HEK293 (cell line): ENCODE measurements at regions not wholly inside any gene's neighbourhood (a gene's known extent, or its start where the extent isn't known, plus 50 kb on each side); places are given as distances from the start of the nearest gene placed in this dataset.

Source experiments
- CTCF ChIA-PET: fragments of 350-600 bp; formaldehyde crosslinking; extraction: SDS; loops from one replicate; lab custom pipeline; 2021; ENCODE audit warnings: antibody characterized with exemption; lab: Yijun Ruan, JAX
- POLR2A ChIA-PET: fragments of 300-600 bp; formaldehyde crosslinking; extraction: SDS; loops from one replicate; lab custom pipeline; 2020; ENCODE audit warnings: antibody characterized with exemption, inconsistent platforms; lab: Yijun Ruan, JAX
- H3K27ac ChIP-seq: fragments of 200-500 bp; sonication (Bioruptor generic); 2 replicates; pipeline ENCODE4 v1.5.1; 2014; ENCODE audit warnings: low read depth, low read length, control low read depth, inconsistent platforms; ENCODE audit errors: extremely low read depth
- H3K36me3 ChIP-seq, 2 experiments: fragments of 200-500 bp in 1 of 2; sonication (Bioruptor generic) in 1 of 2; 1 replicate in 1 of 2; 2 replicates in 1 of 2; pipeline ENCODE4 v1.5.1; 2014 to 2017; ENCODE audit warnings: inconsistent platforms in 2 of 2, low read length in 2 of 2; ENCODE audit not compliant: control insufficient read depth in 2 of 2, insufficient read depth in 1 of 2
- H3K4me1 ChIP-seq: fragments of 200-500 bp; sonication (Bioruptor generic); 2 replicates; pipeline ENCODE4 v1.5.1; 2014; ENCODE audit warnings: mild to moderate bottlenecking, low read length, inconsistent platforms; ENCODE audit not compliant: control insufficient read depth, insufficient read depth
- H3K4me3 ChIP-seq: 2 replicates; pipeline ENCODE4 v1.5.1; 2011; ENCODE audit warnings: low read depth, mild to moderate bottlenecking, control low read depth, low read length, moderate library complexity
- H3K9me3 ChIP-seq: fragments of 200-500 bp; sonication (Bioruptor generic); 2 replicates; pipeline ENCODE4 v1.5.1; 2014; ENCODE audit warnings: low read depth, low read length, inconsistent platforms; ENCODE audit not compliant: control insufficient read depth, insufficient read depth
- BCL11B ChIP-seq: fragments of 450-650 bp; formaldehyde crosslinking; IDR thresholded peaks from 2 replicates; pipeline ENCODE4 v1.5.1; 2016; ENCODE audit warnings: low read depth, missing biosample characterization, missing genetic modification characterization
- FEZF1 ChIP-seq: fragments of 450-650 bp; formaldehyde crosslinking; IDR thresholded peaks from 2 replicates; pipeline ENCODE4 v1.5.1; 2016; ENCODE audit warnings: missing biosample characterization, missing genetic modification characterization
- KLF1 ChIP-seq: fragments of 450-650 bp; formaldehyde crosslinking; IDR thresholded peaks from 2 replicates; pipeline ENCODE4 v1.5.1; 2016; ENCODE audit warnings: missing biosample characterization, missing genetic modification characterization
- KLF7 ChIP-seq: fragments of 450-650 bp; formaldehyde crosslinking; IDR thresholded peaks from 2 replicates; pipeline ENCODE4 v1.5.1; 2016; ENCODE audit warnings: missing biosample characterization, missing genetic modification characterization, borderline replicate concordance
- REPIN1 ChIP-seq: fragments of 450-650 bp; formaldehyde crosslinking; IDR thresholded peaks from 2 replicates; pipeline ENCODE4 v1.5.1; 2017; ENCODE audit warnings: missing biosample characterization, missing genetic modification characterization, low read depth
- SP2 ChIP-seq: fragments of 450-650 bp; formaldehyde crosslinking; IDR thresholded peaks from 2 replicates; pipeline ENCODE4 v1.5.1; 2016; ENCODE audit warnings: missing biosample characterization, missing genetic modification characterization
- ZBTB20 ChIP-seq: fragments of 450-650 bp; formaldehyde crosslinking; IDR thresholded peaks from 2 replicates; pipeline ENCODE4 v1.5.1; 2016; ENCODE audit warnings: missing biosample characterization, missing genetic modification characterization
- ZNF138 ChIP-seq: fragments of 450-650 bp; formaldehyde crosslinking; IDR thresholded peaks from 2 replicates; pipeline ENCODE4 v1.5.1; 2016; ENCODE audit warnings: missing biosample characterization, missing genetic modification characterization, borderline replicate concordance
- ZNF184 ChIP-seq: fragments of 450-650 bp; IDR thresholded peaks from 2 replicates; pipeline ENCODE4 v1.5.1; 2018; ENCODE audit warnings: missing biosample characterization, mild to moderate bottlenecking, missing genetic modification characterization
- ZNF324 ChIP-seq: fragments of 450-650 bp; formaldehyde crosslinking; IDR thresholded peaks from 2 replicates; pipeline ENCODE4 v1.5.1; 2016; ENCODE audit warnings: missing biosample characterization, missing genetic modification characterization
- ZNF394 ChIP-seq: fragments of 450-650 bp; formaldehyde crosslinking; IDR thresholded peaks from 2 replicates; pipeline ENCODE4 v1.5.1; 2016; ENCODE audit warnings: missing biosample characterization, missing genetic modification characterization, mild to moderate bottlenecking, moderate library complexity, borderline replicate concordance
- ZNF501 ChIP-seq: fragments of 450-650 bp; formaldehyde crosslinking; IDR thresholded peaks from 2 replicates; pipeline ENCODE4 v1.5.1; 2016; ENCODE audit warnings: missing biosample characterization, missing genetic modification characterization
- ZNF548 ChIP-seq: fragments of 450-650 bp; formaldehyde crosslinking; IDR thresholded peaks from 2 replicates; pipeline ENCODE4 v1.5.1; 2016; ENCODE audit warnings: missing biosample characterization, missing genetic modification characterization
- ZNF558 ChIP-seq: fragments of 450-650 bp; formaldehyde crosslinking; IDR thresholded peaks from 2 replicates; pipeline ENCODE4 v1.5.1; 2016; ENCODE audit warnings: missing biosample characterization, missing genetic modification characterization
- ZNF701 ChIP-seq: fragments of 450-650 bp; formaldehyde crosslinking; IDR thresholded peaks from 2 replicates; pipeline ENCODE4 v1.5.1; 2016; ENCODE audit warnings: missing biosample characterization, missing genetic modification characterization
- ZNF747 ChIP-seq: fragments of 450-650 bp; formaldehyde crosslinking; IDR thresholded peaks from 2 replicates; pipeline ENCODE4 v1.5.1; 2016; ENCODE audit warnings: missing biosample characterization, missing genetic modification characterization
- ZNF792 ChIP-seq: fragments of 450-650 bp; formaldehyde crosslinking; IDR thresholded peaks from 2 replicates; pipeline ENCODE4 v1.5.1; 2016; ENCODE audit warnings: missing biosample characterization, missing genetic modification characterization
- ZSCAN16 ChIP-seq: fragments of 450-650 bp; formaldehyde crosslinking; IDR thresholded peaks from 2 replicates; pipeline ENCODE4 v1.5.1; 2016; ENCODE audit warnings: missing biosample characterization, missing genetic modification characterization
- ZSCAN23 ChIP-seq: fragments of 450-650 bp; formaldehyde crosslinking; IDR thresholded peaks from 2 replicates; pipeline ENCODE4 v1.5.1; 2016; ENCODE audit warnings: missing biosample characterization, missing genetic modification characterization
- TF ChIP-seq, protein P1 (sequence below): fragments of 450-650 bp; formaldehyde crosslinking; IDR thresholded peaks from 2 replicates; pipeline ENCODE4 v1.5.1; 2016; ENCODE audit warnings: missing biosample characterization, missing genetic modification characterization
- TF ChIP-seq, protein P2 (sequence below): fragments of 450-650 bp; formaldehyde crosslinking; IDR thresholded peaks from 2 replicates; pipeline ENCODE4 v1.5.1; 2016; ENCODE audit warnings: missing biosample characterization, missing genetic modification characterization
- TF ChIP-seq, protein P3 (sequence below): fragments of 450-650 bp; IDR thresholded peaks from 2 replicates; pipeline ENCODE4 v1.5.1; 2018; ENCODE audit warnings: missing biosample characterization, missing genetic modification characterization
- TF ChIP-seq, protein P4 (sequence below): fragments of 450-650 bp; formaldehyde crosslinking; IDR thresholded peaks from 2 replicates; pipeline ENCODE4 v1.5.1; 2017; ENCODE audit warnings: missing biosample characterization, missing genetic modification characterization
- TF ChIP-seq, protein P5 (sequence below): fragments of 450-650 bp; formaldehyde crosslinking; IDR thresholded peaks from 2 replicates; pipeline ENCODE4 v1.5.1; 2016; ENCODE audit warnings: missing biosample characterization, missing genetic modification characterization
- TF ChIP-seq, protein P6 (sequence below): fragments of 450-650 bp; formaldehyde crosslinking; IDR thresholded peaks from 2 replicates; pipeline ENCODE4 v1.5.1; 2016; ENCODE audit warnings: missing biosample characterization, missing genetic modification characterization

DNA sequence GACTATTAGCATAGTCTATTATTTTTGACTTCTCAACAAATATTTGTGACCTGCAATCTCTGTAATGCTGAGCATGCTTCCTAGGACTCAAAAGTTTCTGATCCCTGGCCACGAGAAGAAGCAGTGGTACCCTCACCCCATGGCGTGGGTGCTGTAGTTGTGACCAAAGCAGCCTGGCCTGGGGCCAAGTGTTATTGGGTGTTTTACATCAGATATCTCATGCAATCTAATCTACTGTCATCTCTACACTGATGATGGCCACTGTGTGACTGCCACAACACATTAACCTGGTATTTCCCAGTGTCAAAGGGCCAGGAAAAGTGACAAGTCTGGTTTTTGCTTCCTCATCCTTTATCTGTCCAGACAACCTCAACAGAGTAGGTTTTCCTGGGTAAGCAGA, 80.8 kb upstream of the WIPF1 start (continued):
- TF ChIP-seq, protein P1, sequence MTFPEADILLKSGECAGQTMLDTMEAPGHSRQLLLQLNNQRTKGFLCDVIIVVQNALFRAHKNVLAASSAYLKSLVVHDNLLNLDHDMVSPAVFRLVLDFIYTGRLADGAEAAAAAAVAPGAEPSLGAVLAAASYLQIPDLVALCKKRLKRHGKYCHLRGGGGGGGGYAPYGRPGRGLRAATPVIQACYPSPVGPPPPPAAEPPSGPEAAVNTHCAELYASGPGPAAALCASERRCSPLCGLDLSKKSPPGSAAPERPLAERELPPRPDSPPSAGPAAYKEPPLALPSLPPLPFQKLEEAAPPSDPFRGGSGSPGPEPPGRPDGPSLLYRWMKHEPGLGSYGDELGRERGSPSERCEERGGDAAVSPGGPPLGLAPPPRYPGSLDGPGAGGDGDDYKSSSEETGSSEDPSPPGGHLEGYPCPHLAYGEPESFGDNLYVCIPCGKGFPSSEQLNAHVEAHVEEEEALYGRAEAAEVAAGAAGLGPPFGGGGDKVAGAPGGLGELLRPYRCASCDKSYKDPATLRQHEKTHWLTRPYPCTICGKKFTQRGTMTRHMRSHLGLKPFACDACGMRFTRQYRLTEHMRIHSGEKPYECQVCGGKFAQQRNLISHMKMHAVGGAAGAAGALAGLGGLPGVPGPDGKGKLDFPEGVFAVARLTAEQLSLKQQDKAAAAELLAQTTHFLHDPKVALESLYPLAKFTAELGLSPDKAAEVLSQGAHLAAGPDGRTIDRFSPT (tag by site-specific recombination) = no peak
- TF ChIP-seq ZNF324 = no peak
- TF ChIP-seq ZNF792 (tag by site-specific recombination) = no peak
- no peak for TF ChIP-seq ZNF501 (tag by site-specific recombination)
- TF ChIP-seq, protein P2, sequence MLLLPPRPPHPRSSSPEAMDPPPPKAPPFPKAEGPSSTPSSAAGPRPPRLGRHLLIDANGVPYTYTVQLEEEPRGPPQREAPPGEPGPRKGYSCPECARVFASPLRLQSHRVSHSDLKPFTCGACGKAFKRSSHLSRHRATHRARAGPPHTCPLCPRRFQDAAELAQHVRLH (tag by site-specific recombination) = no peak
- no peak for TF ChIP-seq ZNF558 (tag by site-specific recombination)
- no peak for TF ChIP-seq ZSCAN23 (tag by site-specific recombination)
- TF ChIP-seq, all 188 proteins: peak for 0

DNA sequence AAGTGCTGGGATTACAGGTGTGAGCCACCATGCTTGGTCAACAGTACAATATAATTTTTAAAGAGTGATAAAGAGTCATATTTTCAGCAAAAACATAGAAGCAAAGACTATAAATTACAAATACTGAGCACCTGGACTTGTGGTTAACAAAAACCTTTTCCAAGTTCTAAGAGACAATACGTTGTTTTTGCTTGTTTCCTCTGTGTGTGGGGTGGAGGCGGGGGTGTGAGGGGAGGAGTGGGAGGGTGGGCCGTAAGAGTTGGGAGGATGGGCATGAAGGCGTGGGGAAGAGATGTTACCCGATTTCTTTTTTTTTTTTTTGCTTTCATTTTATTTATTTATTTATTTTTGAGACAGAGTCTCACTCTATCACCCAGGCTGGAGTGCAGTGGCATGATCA, 78.0 kb upstream of the WIPF1 start:
- CTCF ChIA-PET = no interaction called here
- no peaks in the 10 kb centered on the region for H3K9me3 ChIP-seq
- H3K36me3 ChIP-seq = peaks cover 7 to 10% of the 10 kb centered on the region in 2 experiments; a peak in 2 of 3 replicates
- no peak overlapping the region for H3K4me3 ChIP-seq
- H3K27ac ChIP-seq = no peak overlapping the region
- POLR2A ChIA-PET = no interaction called here
- TF ChIP-seq ZNF701 (tag by site-specific recombination) = no peak
- TF ChIP-seq ZNF138 = no peak
- TF ChIP-seq, protein P3, sequence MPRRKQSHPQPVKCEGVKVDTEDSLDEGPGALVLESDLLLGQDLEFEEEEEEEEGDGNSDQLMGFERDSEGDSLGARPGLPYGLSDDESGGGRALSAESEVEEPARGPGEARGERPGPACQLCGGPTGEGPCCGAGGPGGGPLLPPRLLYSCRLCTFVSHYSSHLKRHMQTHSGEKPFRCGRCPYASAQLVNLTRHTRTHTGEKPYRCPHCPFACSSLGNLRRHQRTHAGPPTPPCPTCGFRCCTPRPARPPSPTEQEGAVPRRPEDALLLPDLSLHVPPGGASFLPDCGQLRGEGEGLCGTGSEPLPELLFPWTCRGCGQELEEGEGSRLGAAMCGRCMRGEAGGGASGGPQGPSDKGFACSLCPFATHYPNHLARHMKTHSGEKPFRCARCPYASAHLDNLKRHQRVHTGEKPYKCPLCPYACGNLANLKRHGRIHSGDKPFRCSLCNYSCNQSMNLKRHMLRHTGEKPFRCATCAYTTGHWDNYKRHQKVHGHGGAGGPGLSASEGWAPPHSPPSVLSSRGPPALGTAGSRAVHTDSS (tag by site-specific recombination) = no peak
- TF ChIP-seq SP2 (tag by site-specific recombination) = no peak
- H3K4me1 ChIP-seq = peaks cover 10% of the 10 kb centered on the region

DNA sequence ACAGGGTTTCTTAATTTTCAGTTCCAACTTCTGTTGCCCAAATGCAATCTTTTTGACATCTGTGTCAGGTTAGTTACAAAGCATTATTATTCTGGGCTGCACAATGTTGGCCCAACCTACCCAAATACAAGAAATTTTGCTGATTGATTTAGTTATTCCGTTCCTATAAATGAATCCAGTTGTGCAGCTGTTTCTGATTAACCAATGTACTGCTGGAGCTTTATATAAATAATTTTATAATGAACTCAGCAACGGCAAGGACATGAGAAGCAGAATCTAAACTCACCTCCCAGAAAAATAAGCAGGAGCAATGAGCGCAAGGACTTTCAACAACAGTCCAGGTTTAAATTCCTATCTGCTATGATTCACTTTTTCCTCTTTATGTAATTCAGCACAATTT, 76.3 kb upstream of the WIPF1 start:
- POLR2A ChIA-PET = no interaction called here
- CTCF ChIA-PET = interaction anchor here (1.4 to 2.5 kb wide), 2 partner anchors 13 to 15 kb away, joined by 5 to 9 read pairs; no protein-coding TSS in a partner anchor
- H3K4me3 ChIP-seq = no peak overlapping the region
- TF ChIP-seq, protein P4, sequence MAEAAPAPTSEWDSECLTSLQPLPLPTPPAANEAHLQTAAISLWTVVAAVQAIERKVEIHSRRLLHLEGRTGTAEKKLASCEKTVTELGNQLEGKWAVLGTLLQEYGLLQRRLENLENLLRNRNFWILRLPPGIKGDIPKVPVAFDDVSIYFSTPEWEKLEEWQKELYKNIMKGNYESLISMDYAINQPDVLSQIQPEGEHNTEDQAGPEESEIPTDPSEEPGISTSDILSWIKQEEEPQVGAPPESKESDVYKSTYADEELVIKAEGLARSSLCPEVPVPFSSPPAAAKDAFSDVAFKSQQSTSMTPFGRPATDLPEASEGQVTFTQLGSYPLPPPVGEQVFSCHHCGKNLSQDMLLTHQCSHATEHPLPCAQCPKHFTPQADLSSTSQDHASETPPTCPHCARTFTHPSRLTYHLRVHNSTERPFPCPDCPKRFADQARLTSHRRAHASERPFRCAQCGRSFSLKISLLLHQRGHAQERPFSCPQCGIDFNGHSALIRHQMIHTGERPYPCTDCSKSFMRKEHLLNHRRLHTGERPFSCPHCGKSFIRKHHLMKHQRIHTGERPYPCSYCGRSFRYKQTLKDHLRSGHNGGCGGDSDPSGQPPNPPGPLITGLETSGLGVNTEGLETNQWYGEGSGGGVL (tag by site-specific recombination) = no peak
- TF ChIP-seq ZNF747 (tag by site-specific recombination) (no peak), ZSCAN16 (tag by site-specific recombination) (no peak), ZBTB20 (no peak), BCL11B (no peak), REPIN1 (tag by site-specific recombination) (no peak), KLF7 (tag by site-specific recombination) (no peak), ZNF548 (tag by site-specific recombination) (no peak), KLF1 (tag by site-specific recombination) (no peak), ZNF184 (tag by site-specific recombination) (no peak), ZNF394 (no peak), FEZF1 (tag by site-specific recombination) (no peak)
- TF ChIP-seq, protein P5, sequence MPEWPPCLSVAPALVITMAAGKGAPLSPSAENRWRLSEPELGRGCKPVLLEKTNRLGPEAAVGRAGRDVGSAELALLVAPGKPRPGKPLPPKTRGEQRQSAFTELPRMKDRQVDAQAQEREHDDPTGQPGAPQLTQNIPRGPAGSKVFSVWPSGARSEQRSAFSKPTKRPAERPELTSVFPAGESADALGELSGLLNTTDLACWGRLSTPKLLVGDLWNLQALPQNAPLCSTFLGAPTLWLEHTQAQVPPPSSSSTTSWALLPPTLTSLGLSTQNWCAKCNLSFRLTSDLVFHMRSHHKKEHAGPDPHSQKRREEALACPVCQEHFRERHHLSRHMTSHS (tag by site-specific recombination) = no peak
- TF ChIP-seq, protein P6, sequence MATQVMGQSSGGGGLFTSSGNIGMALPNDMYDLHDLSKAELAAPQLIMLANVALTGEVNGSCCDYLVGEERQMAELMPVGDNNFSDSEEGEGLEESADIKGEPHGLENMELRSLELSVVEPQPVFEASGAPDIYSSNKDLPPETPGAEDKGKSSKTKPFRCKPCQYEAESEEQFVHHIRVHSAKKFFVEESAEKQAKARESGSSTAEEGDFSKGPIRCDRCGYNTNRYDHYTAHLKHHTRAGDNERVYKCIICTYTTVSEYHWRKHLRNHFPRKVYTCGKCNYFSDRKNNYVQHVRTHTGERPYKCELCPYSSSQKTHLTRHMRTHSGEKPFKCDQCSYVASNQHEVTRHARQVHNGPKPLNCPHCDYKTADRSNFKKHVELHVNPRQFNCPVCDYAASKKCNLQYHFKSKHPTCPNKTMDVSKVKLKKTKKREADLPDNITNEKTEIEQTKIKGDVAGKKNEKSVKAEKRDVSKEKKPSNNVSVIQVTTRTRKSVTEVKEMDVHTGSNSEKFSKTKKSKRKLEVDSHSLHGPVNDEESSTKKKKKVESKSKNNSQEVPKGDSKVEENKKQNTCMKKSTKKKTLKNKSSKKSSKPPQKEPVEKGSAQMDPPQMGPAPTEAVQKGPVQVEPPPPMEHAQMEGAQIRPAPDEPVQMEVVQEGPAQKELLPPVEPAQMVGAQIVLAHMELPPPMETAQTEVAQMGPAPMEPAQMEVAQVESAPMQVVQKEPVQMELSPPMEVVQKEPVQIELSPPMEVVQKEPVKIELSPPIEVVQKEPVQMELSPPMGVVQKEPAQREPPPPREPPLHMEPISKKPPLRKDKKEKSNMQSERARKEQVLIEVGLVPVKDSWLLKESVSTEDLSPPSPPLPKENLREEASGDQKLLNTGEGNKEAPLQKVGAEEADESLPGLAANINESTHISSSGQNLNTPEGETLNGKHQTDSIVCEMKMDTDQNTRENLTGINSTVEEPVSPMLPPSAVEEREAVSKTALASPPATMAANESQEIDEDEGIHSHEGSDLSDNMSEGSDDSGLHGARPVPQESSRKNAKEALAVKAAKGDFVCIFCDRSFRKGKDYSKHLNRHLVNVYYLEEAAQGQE (tag by site-specific recombination) = no peak

More for the DNA sequence above, 76.3 kb upstream of the WIPF1 start:
- H3K4me1 ChIP-seq = peaks cover 12% of the 10 kb centered on the region
- no peaks in the 10 kb centered on the region for H3K9me3 ChIP-seq
- peaks cover 7 to 10% of the 10 kb centered on the region in 2 experiments; a peak in 2 of 3 replicates for H3K36me3 ChIP-seq
- H3K27ac ChIP-seq = no peak overlapping the region
